Fibroblast of skin of scalp (primary cell): ENCODE measurements at regions not wholly inside any gene's neighbourhood (a gene's known extent, or its start where the extent isn't known, plus 50 kb on each side); places are given as distances from the start of the nearest gene placed in this dataset.

Experiments used
- DNase-seq: peaks from one replicate; pipeline ENCODE4 v3.0.0-alpha.2; 2013

- DNase-seq, result no peak
Measured at GRCh38 chr21:40990366-40990765, 143.4 kb upstream of the DSCAM start.

- DNase-seq, result no peak
Measured at GRCh38 chr21:40997831-40998230, 150.9 kb upstream of the DSCAM start.

GRCh38 chr21:41000838-41001237 lies 153.9 kb upstream of the DSCAM start:
- DNase-seq, result no peak

GRCh38 chr21:41006636-41007035 lies 159.7 kb upstream of the DSCAM start:
- DNase-seq, result no peak

- no peak for DNase-seq
Measured at GRCh38 chr21:41008351-41008750, 159.6 kb upstream of the BACE2 start.

- no peak for DNase-seq
Measured at GRCh38 chr21:41008974-41009373, 159.0 kb upstream of the BACE2 start.

GRCh38 chr21:41009398-41010100 lies 158.4 kb upstream of the BACE2 start:
- DNase-seq, result no peak

- no peak for DNase-seq
Measured at GRCh38 chr21:41010101-41010435, 157.9 kb upstream of the BACE2 start.

- no peak for DNase-seq
Measured at GRCh38 chr21:41011098-41011731, 156.7 kb upstream of the BACE2 start.

- no peak for DNase-seq
Measured at GRCh38 chr21:41011951-41012366, 156.0 kb upstream of the BACE2 start.

- DNase-seq, result no peak
Measured at GRCh38 chr21:41012425-41012824, 155.5 kb upstream of the BACE2 start.

GRCh38 chr21:41016472-41016871 lies 151.5 kb upstream of the BACE2 start:
- no peak for DNase-seq

GRCh38 chr21:41018431-41018830 lies 149.5 kb upstream of the BACE2 start:
- peak; percentile 35 for DNase-seq

GRCh38 chr21:41023936-41024335 lies 144.0 kb upstream of the BACE2 start:
- no peak for DNase-seq

GRCh38 chr21:41024341-41024740 lies 143.6 kb upstream of the BACE2 start:
- no peak for DNase-seq

GRCh38 chr21:41024746-41025254 lies 143.2 kb upstream of the BACE2 start:
- no peak for DNase-seq

- no peak for DNase-seq
Measured at GRCh38 chr21:41029571-41029970, 138.4 kb upstream of the BACE2 start.

- no peak for DNase-seq
Measured at GRCh38 chr21:41031701-41032220, 136.2 kb upstream of the BACE2 start.

- DNase-seq, result peak; percentile 42
Measured at GRCh38 chr21:41032541-41032940, 135.4 kb upstream of the BACE2 start.

GRCh38 chr21:41037212-41037611 lies 130.7 kb upstream of the BACE2 start:
- DNase-seq, result no peak

GRCh38 chr21:41037936-41038335 lies 130.0 kb upstream of the BACE2 start:
- no peak for DNase-seq

GRCh38 chr21:41043014-41043413 lies 124.9 kb upstream of the BACE2 start:
- DNase-seq, result no peak

GRCh38 chr21:41045534-41046268 lies 122.3 kb upstream of the BACE2 start:
- DNase-seq, result no peak
